Keratinocyte (primary cell): ENCODE measurements at regions not wholly inside any gene's neighbourhood (a gene's known extent, or its start where the extent isn't known, plus 50 kb on each side); places are given as distances from the start of the nearest gene placed in this dataset.

ENCODE experiments used
- CTCF ChIP-seq, 3 experiments: IDR thresholded peaks in 1 of 3; conservative IDR thresholded peaks in 1 of 3; optimal IDR thresholded peaks in 1 of 3; 2 replicates in 2 of 3; 3 replicates in 1 of 3; pipeline versions ENCODE3 to v1.5.1; 2011; ENCODE audit warnings: low read length in 3 of 3, mild to moderate bottlenecking in 3 of 3, moderate library complexity in 2 of 3, control low read depth in 1 of 3, inconsistent platforms in 1 of 3; ENCODE audit not compliant: insufficient read depth in 2 of 3; ENCODE audit errors: extremely low read depth in 1 of 3
- EZH2 ChIP-seq: IDR thresholded peaks from one replicate; pipeline ENCODE4 v1.6.1; 2012; ENCODE audit warnings: inconsistent platforms, mild to moderate bottlenecking, low read length, moderate library complexity

GRCh38 chr2:37570773-37571586, 100.5 kb downstream of the CDC42EP3 start:
- TF ChIP-seq CTCF (optimal IDR thresholded peaks at IDR 0.05 in 1 of 3, IDR thresholded peaks at IDR 0.05 in 1 of 3, conservative IDR thresholded peaks at IDR 0.05 in 1 of 3; ENCODE audit: extremely low read depth in 1 of 3, insufficient read depth in 2 of 3, low read length in 3 of 3), result no peak
- TF ChIP-seq EZH2, result no peak
